Ovary (tissue), 3 donors: ENCODE measurements at regions not wholly inside any gene's neighbourhood (a gene's known extent, or its start where the extent isn't known, plus 50 kb on each side); places are given as distances from the start of the nearest gene placed in this dataset.
"Not testable (repeated sequence)": the region's sequence is repeated elsewhere in the genome, so short reads cannot be mapped to it uniquely, and the experiment has no call there.

Source experiments
- POLR2A ChIP-seq: fragments of 450-650 bp; IDR thresholded peaks from one replicate; pipeline ENCODE4 v1.6.1; 2017; ENCODE audit warnings: antibody characterized with exemption, mild to moderate bottlenecking, moderate library complexity
- TF ChIP-seq, protein P1 (sequence below), 3 donors: fragments of 450-650 bp in 2 of 3; fragments of 200-600 bp in 1 of 3; IDR thresholded peaks; one replicate each; pipeline versions ENCODE4 v1.5.1 to v1.8.0; 2016 to 2022; ENCODE audit warnings: antibody characterized with exemption in 3 of 3, mild to moderate bottlenecking in 1 of 3
- donor health status: DM: no; HTN: no; CAD: no.

DNA sequence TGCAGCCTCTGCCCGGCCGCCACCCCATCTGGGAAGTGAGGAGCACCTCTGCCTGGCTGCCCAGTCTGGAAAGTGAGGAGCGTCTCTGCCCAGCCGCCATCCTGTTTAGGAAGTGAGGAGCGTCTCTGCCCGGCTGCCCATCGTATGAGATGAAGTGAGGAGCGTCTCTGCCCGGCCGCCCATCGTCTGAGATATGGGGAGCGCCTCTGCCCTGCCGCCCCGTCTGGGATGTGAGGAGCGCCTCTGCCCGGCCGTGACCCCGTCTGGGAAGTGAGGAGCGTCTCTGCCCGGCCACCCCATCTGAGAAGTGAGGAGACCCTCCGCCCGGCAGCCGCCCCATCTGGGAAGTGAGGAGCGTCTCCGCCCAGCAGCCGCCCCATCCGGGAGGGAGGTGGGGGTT is 1069.5 kb upstream of the EPHA6 start:
- TF ChIP-seq, protein P1, sequence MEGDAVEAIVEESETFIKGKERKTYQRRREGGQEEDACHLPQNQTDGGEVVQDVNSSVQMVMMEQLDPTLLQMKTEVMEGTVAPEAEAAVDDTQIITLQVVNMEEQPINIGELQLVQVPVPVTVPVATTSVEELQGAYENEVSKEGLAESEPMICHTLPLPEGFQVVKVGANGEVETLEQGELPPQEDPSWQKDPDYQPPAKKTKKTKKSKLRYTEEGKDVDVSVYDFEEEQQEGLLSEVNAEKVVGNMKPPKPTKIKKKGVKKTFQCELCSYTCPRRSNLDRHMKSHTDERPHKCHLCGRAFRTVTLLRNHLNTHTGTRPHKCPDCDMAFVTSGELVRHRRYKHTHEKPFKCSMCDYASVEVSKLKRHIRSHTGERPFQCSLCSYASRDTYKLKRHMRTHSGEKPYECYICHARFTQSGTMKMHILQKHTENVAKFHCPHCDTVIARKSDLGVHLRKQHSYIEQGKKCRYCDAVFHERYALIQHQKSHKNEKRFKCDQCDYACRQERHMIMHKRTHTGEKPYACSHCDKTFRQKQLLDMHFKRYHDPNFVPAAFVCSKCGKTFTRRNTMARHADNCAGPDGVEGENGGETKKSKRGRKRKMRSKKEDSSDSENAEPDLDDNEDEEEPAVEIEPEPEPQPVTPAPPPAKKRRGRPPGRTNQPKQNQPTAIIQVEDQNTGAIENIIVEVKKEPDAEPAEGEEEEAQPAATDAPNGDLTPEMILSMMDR (IDR thresholded peaks at IDR 0.05) = not testable (repeated sequence)
- TF ChIP-seq POLR2A = not testable (repeated sequence)
